ENCODE measurements at regions not wholly inside any gene's neighbourhood (a gene's known extent, or its start where the extent isn't known, plus 50 kb on each side); places are given as distances from the start of the nearest gene placed in this dataset.

DNA sequence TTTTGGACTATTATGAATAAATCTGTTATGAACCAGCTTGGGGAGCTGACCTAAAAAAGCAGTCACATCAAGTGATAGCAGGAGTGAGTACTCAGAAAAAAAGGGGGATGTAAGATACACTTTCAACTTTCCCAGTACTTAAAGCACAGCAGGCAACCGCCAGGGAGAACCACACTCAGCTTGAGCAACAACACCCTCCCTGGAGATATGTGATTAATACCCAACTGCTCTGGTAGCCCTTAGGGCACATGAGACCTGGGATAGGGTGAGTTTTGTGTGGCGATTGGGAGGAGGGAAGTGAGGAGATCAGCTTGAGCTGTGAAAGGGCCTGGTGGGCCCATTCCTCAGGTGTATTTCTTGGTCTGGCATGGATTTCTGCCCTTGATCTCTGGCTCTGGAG is 220.3 kb upstream of the SFRP2 start:
- TF ChIP-seq, protein P1, sequence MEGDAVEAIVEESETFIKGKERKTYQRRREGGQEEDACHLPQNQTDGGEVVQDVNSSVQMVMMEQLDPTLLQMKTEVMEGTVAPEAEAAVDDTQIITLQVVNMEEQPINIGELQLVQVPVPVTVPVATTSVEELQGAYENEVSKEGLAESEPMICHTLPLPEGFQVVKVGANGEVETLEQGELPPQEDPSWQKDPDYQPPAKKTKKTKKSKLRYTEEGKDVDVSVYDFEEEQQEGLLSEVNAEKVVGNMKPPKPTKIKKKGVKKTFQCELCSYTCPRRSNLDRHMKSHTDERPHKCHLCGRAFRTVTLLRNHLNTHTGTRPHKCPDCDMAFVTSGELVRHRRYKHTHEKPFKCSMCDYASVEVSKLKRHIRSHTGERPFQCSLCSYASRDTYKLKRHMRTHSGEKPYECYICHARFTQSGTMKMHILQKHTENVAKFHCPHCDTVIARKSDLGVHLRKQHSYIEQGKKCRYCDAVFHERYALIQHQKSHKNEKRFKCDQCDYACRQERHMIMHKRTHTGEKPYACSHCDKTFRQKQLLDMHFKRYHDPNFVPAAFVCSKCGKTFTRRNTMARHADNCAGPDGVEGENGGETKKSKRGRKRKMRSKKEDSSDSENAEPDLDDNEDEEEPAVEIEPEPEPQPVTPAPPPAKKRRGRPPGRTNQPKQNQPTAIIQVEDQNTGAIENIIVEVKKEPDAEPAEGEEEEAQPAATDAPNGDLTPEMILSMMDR (IDR thresholded peaks at IDR 0.05; ENCODE audit: insufficient read depth, low read length, poor library complexity, severe bottlenecking): no peak
- no peak for TF ChIP-seq EZH2phosphoT487 (conservative IDR thresholded peaks at IDR 0.05; ENCODE audit: low read length)
